Skin epidermis (tissue), 12 donors: ENCODE measurements at regions not wholly inside any gene's neighbourhood (a gene's known extent, or its start where the extent isn't known, plus 50 kb on each side); places are given as distances from the start of the nearest gene placed in this dataset.
A peak's percentile ranks its signal among the peaks of the same experiment; 100 is the strongest.

Experiments used
- H3K27ac ChIP-seq, 21 experiments: fragments of 200-600 bp; sonication (generic) in 11 of 21; one replicate each; pipeline ENCODE4 v1.5.0; 2020; ENCODE audit warnings: mild to moderate bottlenecking in 3 of 21, inconsistent platforms in 2 of 21, moderate library complexity in 2 of 21
- H3K4me3 ChIP-seq, 7 experiments: fragments of 200-600 bp; sonication (generic) in 2 of 7; one replicate each; pipeline ENCODE4 v1.5.0; 2020; ENCODE audit warnings: inconsistent platforms in 2 of 7, mild to moderate bottlenecking in 2 of 7, moderate library complexity in 1 of 7

GRCh38 chr3:166481340-166481739, 644.1 kb upstream of the BCHE start:
- H3K27ac ChIP-seq: no peak overlapping the region
- no peak overlapping the region for H3K4me3 ChIP-seq

- H3K27ac ChIP-seq: no peak overlapping the region
- no peak overlapping the region for H3K4me3 ChIP-seq
These were observed 641.1 kb upstream of the BCHE start for GRCh38 chr3:166478356-166478755.

- Histone ChIP-seq H3K27ac (no peak overlapping the region), H3K4me3 (no peak overlapping the region)
These were observed 636.3 kb upstream of the BCHE start for GRCh38 chr3:166473501-166473900.

DNA sequence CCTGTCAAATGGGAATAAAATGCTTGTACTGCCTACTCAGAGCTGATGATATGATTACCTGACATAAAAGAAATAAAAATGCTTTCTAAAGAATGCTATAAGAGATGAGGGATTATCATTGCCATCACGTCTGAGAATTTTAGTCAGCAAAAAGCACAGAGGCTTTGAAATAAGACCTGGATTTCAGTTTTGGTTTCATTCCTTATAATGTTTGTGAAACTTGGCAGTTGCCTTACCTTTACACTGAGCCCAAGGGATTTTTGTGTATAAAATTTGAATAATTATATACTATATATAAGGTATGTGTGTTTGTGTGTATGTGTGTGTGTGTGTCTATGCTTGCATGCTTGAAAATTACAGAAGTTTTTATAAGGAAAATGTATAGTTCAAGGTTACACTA, 634.8 kb upstream of the BCHE start:
- no peak overlapping the region for H3K27ac ChIP-seq
- H3K4me3 ChIP-seq: no peak overlapping the region

DNA sequence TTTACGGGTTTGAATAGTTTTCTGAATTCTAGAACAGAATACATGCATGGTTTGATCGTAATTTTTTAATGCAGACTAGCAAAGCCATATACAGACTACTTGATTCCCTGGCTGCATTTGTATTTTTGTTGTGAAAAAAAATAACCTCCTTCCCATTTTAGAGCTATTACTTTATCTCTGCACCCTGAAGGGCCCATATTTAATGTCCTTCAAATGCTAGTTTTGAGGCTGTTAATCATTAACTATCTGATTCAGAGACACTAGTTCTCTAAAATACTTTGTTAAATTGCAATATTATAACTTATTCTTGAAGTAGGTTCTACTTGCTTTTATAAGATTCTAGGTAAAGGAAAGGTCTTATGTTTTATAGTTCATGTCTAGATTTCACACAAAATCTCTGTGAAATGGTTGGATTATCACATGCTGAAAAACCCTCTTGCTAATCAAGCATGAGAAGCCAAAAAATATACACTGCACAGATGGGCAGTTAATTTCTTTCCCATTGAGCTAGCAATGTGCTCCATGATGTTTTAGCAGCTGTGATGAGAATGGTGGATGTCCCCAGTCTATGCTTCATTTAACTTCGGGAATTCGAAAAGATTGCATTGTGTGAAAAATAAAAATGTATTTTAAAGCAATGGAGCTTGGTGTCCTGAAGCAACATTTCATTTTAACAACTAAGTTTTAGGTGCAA, 634.0 kb upstream of the BCHE start:
- no peak overlapping the region for H3K27ac ChIP-seq
- H3K4me3 ChIP-seq: no peak overlapping the region

DNA sequence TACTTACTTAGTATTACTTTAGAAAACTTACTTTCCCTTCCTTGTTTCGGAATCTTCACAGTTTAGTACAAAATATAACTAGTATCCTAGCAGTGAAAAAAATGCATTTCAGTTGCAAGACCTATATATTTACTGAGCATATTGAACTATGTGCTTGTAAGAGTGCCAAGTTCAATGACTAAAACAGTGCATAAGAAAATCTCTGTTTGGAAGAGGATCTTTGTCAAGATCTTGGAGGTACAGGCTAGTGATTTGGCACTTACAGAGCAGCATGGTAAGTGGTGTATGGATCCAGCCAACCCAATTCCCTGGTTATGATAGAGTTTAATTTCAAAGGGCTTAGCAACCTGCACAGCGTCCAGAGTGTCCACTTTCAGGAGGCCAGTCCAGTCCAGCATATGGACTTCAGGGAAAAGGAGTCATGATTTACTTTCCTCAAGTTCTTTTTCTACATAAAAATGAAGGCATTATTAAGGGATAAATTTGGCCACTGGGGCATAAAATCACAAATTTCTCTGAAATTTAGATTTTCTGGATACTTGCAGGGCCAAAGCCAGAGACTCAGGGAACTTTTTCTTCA, 625.8 kb upstream of the BCHE start:
- Histone ChIP-seq H3K4me3 (no peak overlapping the region), H3K27ac (no peak overlapping the region)

DNA sequence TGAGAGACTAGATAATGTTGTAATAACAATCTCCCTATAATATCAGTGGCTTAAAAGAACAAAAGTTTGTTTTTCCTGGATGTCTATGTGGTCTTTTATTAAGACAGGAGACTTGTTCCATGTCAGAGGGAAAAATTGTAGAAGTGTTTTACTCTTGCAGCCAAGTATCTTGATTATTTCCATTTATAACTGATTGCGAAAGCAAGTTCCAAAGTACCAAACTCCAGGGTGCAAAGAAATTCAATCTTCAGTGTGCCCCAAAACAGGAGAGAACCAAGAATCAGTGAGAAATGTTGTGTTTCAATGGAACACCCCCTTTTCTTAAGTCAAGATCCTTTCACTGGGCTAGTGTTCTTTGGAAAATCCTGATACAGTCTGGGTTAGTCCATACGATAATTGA, 624.4 kb upstream of the BCHE start:
- Histone ChIP-seq H3K27ac (no peak overlapping the region), H3K4me3 (no peak overlapping the region)

- H3K4me3 ChIP-seq: no peak overlapping the region
- no peak overlapping the region for H3K27ac ChIP-seq
These were observed 620.2 kb upstream of the BCHE start for GRCh38 chr3:166457382-166457781.

GRCh38 chr3:166456286-166456685, 619.1 kb upstream of the BCHE start:
- H3K27ac ChIP-seq: no peak overlapping the region
- H3K4me3 ChIP-seq: no peak overlapping the region

GRCh38 chr3:166455744-166456143, 618.5 kb upstream of the BCHE start:
- Histone ChIP-seq H3K4me3 (no peak overlapping the region), H3K27ac (no peak overlapping the region)

DNA sequence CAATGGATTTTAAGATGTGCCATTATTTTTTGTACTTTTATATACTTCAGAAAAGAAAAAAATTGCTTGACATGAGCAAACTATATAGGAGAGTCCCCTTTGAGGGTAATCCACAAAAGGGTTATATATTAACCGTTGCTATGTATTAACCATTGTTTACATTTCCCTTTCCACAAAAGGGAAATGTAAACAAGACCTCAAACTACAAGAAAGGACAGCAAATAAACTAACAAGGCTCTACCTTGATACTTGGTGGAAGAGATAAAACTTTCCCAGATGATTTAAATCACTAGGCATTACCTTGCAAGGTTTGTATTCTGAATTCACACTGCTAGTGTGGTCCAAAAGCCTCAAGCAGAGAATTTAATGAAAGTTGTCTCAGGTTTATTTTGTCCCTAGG, 616.3 kb upstream of the BCHE start:
- Histone ChIP-seq H3K27ac (no peak overlapping the region), H3K4me3 (no peak overlapping the region)

GRCh38 chr3:166451997-166452396, 614.8 kb upstream of the BCHE start:
- no peak overlapping the region for H3K27ac ChIP-seq
- no peak overlapping the region for H3K4me3 ChIP-seq

- H3K4me3 ChIP-seq: no peak overlapping the region
- H3K27ac ChIP-seq: no peak overlapping the region
These were observed 610.3 kb upstream of the BCHE start for GRCh38 chr3:166447513-166447912.

GRCh38 chr3:166446986-166447385, 609.8 kb upstream of the BCHE start:
- H3K4me3 ChIP-seq: no peak overlapping the region
- H3K27ac ChIP-seq: no peak overlapping the region

- H3K27ac ChIP-seq: no peak overlapping the region
These were observed 609.1 kb upstream of the BCHE start for GRCh38 chr3:166446291-166446690.

DNA sequence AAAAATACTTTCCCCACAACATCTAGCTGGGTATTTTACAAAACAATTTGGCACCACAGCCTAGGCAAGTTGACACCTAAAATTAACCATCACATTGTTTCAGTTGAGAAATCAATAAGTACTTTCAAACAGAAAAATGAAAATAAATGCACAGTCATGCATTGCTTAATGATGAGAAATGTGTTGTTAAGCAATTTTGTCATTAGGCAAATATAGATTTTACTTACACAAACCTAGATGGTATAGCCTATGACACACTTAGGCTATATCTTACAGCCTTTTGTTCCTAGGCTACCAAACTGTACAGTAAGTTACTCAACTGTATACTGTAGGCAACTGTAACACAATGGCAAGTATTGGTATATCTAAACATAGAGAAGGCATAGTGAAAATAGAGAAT, 608.6 kb upstream of the BCHE start:
- Histone ChIP-seq H3K4me3 (no peak overlapping the region), H3K27ac (peak overlapping the region in 1 of 21 experiments; percentile 20)

More at GRCh38 chr3:166446291-166446690, 609.1 kb upstream of the BCHE start:
- H3K4me3 ChIP-seq: no peak overlapping the region

DNA sequence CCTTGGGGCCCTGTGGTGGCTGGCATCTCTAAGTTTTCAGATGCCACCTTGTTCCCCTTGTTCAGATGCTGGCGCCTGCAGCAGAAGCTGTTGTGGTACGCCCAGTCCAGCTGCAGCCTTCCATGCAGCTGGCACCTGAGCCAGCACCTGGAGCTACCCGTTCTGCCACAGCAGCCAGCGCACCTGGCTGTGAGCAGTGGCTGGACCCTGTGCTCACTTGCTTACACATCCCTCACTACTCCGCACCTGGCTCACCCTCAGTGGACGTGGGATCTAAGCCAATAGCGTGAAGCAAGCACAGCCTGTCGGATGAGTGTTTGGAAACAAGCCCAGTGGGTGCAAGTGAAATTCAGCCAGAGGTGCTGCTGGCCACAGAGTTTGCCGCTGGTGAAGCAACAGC, 607.5 kb upstream of the BCHE start:
- no peak overlapping the region for H3K4me3 ChIP-seq
- peak overlapping the region in 1 of 21 experiments; percentile 19 for H3K27ac ChIP-seq

- no peak overlapping the region for H3K4me3 ChIP-seq
- H3K27ac ChIP-seq: peak overlapping the region in 1 of 21 experiments; percentile 19
These were observed 607.1 kb upstream of the BCHE start for GRCh38 chr3:166444336-166444735.

DNA sequence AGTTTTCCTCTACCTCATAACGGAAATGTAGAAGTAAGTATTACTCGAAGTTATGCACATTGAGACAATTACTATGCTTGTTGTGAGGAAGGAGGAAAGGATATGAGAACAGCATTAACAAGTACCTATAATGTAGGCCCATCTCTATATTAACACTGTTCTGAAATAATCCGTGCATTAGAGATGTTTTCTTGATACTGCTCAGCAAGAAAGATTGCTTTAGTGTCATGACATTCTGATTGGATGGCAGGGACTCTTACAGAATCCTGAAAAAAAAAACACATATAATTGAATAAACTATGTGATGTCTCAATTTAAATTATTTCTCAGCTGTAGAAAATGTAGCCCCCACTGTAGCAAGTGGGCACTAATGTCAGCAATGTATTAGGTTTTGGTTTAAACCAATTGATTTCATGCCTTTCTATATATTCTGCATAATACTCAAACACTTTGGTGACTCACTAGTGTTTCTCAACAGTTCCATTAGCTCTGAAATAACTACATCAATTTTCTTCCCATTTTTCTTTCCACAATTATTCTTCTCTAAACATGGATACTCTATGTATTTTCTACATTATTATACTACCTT, 598.3 kb upstream of the BCHE start:
- Histone ChIP-seq H3K4me3 (no peak overlapping the region), H3K27ac (no peak overlapping the region)

- Histone ChIP-seq H3K4me3 (no peak overlapping the region), H3K27ac (no peak overlapping the region)
These were observed 595.8 kb upstream of the BCHE start for GRCh38 chr3:166433060-166433459.

- H3K27ac ChIP-seq: no peak overlapping the region
- H3K4me3 ChIP-seq: no peak overlapping the region
These were observed 588.8 kb upstream of the BCHE start for GRCh38 chr3:166425900-166426611.
